ENCODE measurements at regions not wholly inside any gene's neighbourhood (a gene's known extent, or its start where the extent isn't known, plus 50 kb on each side); places are given as distances from the start of the nearest gene placed in this dataset.

DNA sequence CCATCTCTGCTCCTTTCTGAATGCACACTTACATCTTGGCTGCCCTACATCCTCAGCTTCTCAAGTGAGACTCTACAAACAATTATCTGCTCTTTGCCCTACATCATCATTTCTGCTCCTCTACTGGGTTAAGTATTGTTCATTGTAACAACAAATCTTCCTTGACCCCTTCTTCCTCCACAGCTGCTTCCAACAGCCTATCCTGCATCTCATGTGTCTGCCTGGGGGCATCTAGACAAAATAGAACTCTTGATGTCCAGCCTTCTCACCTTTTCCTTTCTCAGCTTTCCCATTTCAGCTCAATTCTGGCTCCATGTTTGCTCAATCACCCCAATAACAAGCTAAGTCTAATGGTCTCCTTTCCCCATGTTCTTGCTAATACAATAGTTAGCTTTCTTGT is 509.8 kb downstream of the DIRAS2 start:
- no peak overlapping the region for H3K18ac ChIP-seq (ENCODE audit: low read length)
- no peak overlapping the region for H3K23ac ChIP-seq (ENCODE audit: low read depth, low read length, poor library complexity)
- no peak overlapping the region for H2BK15ac ChIP-seq (ENCODE audit: low read length)
- H3K4me2 ChIP-seq (ENCODE audit: insufficient read depth, low read length, poor library complexity, severe bottlenecking), result no peak overlapping the region
- H4K8ac ChIP-seq (ENCODE audit: low read depth, low read length), result no peak overlapping the region
- no peak overlapping the region for H2AFZ ChIP-seq (ENCODE audit: low read length)
- peaks cover 0 to 2% (median 0%) of the 10 kb centered on the region in 3 experiments for H3K27me3 ChIP-seq (ENCODE audit: control insufficient read depth in 3 of 3, insufficient read depth in 3 of 3, low read depth in 1 of 3, low read length in 3 of 3)
- H2AK5ac ChIP-seq (ENCODE audit: low read depth, low read length), result no peak overlapping the region
- no peak overlapping the region for H3K27ac ChIP-seq (replicated peaks; ENCODE audit: low read length)
- no peak for DNase-seq (ENCODE audit: low spot score)
- H3K14ac ChIP-seq (ENCODE audit: low read length), result no peak overlapping the region
- no peaks in the 10 kb centered on the region for H3K79me1 ChIP-seq (ENCODE audit: low read depth, low read length)
- no peaks in the 10 kb centered on the region for H3K4me1 ChIP-seq (ENCODE audit: control insufficient read depth in 2 of 2, insufficient read depth in 1 of 2, low read depth in 1 of 2, low read length in 2 of 2)
- H2BK120ac ChIP-seq (ENCODE audit: low read depth, low read length), result no peak overlapping the region
- no peak overlapping the region for H3K4ac ChIP-seq (ENCODE audit: low read length)
- no peak overlapping the region for H2BK5ac ChIP-seq (ENCODE audit: low read length)
- H2BK12ac ChIP-seq (ENCODE audit: low read length), result no peak overlapping the region
- no peaks in the 10 kb centered on the region for H3K9me3 ChIP-seq (replicated peaks in 1 of 2; ENCODE audit: control insufficient read depth in 2 of 2, insufficient read depth in 1 of 2, low read depth in 1 of 2, low read length in 2 of 2)
- H3K4me3 ChIP-seq (ENCODE audit: low read length in 2 of 2), result no peak overlapping the region
- H3K36me3 ChIP-seq (replicated peaks in 1 of 2; ENCODE audit: control insufficient read depth in 2 of 2, insufficient read depth in 2 of 2, low read length in 2 of 2), result no peaks in the 10 kb centered on the region
- H4K91ac ChIP-seq (ENCODE audit: low read depth, low read length, poor library complexity), result no peak overlapping the region
- H3K9ac ChIP-seq (ENCODE audit: low read depth, low read length, poor library complexity), result no peak overlapping the region

DNA sequence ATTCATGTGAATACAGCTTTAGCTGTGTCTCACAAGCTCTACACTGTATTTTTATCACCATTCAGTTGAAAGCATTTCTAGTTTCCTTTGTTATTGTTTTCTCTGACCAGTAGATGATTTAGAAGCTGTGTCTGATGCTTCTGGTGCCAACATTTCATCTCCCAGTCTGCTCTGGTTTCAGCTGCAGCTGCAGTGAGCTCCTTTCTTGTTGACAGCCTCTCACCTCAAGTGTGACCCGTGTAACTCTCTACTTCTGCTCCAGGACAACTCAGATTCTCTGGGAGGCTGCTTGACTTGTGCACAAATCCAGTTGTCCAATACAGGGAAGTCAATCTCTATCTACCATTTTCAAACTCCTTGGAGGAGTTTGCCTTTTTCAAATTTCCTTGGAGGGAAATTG is 504.8 kb downstream of the DIRAS2 start:
- no peak for DNase-seq (ENCODE audit: low spot score)
- WGBS, 2 donors (ENCODE audit: extremely low coverage in 2 of 2, insufficient read length in 2 of 2, insufficient replicate concordance in 1 of 2), result no CpG with 5 or more reads among the region's 1 CpG
- H2AFZ ChIP-seq (ENCODE audit: low read length), result no peak overlapping the region
- H3K4me2 ChIP-seq (ENCODE audit: insufficient read depth, low read length, poor library complexity, severe bottlenecking), result no peak overlapping the region
- no peak overlapping the region for H3K18ac ChIP-seq (ENCODE audit: low read length)
- H2BK15ac ChIP-seq (ENCODE audit: low read length), result no peak overlapping the region
- H3K9me3 ChIP-seq (replicated peaks in 1 of 2; ENCODE audit: control insufficient read depth in 2 of 2, insufficient read depth in 1 of 2, low read depth in 1 of 2, low read length in 2 of 2), result no peaks in the 10 kb centered on the region
- H4K8ac ChIP-seq (ENCODE audit: low read depth, low read length), result no peak overlapping the region
- H3K14ac ChIP-seq (ENCODE audit: low read length), result no peak overlapping the region
- H3K9ac ChIP-seq (ENCODE audit: low read depth, low read length, poor library complexity), result no peak overlapping the region
- H3K4me1 ChIP-seq (ENCODE audit: control insufficient read depth in 2 of 2, insufficient read depth in 1 of 2, low read depth in 1 of 2, low read length in 2 of 2), result no peaks in the 10 kb centered on the region
- H3K4me3 ChIP-seq (ENCODE audit: low read length in 2 of 2), result no peak overlapping the region
- no peaks in the 10 kb centered on the region for H3K36me3 ChIP-seq (replicated peaks in 1 of 2; ENCODE audit: control insufficient read depth in 2 of 2, insufficient read depth in 2 of 2, low read length in 2 of 2)
- H3K79me1 ChIP-seq (ENCODE audit: low read depth, low read length), result no peaks in the 10 kb centered on the region
- H2AK5ac ChIP-seq (ENCODE audit: low read depth, low read length), result no peak overlapping the region
- H3K27ac ChIP-seq (replicated peaks; ENCODE audit: low read length), result no peak overlapping the region
- no peak overlapping the region for H2BK120ac ChIP-seq (ENCODE audit: low read depth, low read length)
- no peak overlapping the region for H2BK12ac ChIP-seq (ENCODE audit: low read length)
- no peak overlapping the region for H3K23ac ChIP-seq (ENCODE audit: low read depth, low read length, poor library complexity)
- no peak overlapping the region for H4K91ac ChIP-seq (ENCODE audit: low read depth, low read length, poor library complexity)
- H2BK5ac ChIP-seq (ENCODE audit: low read length), result no peak overlapping the region
- no peak overlapping the region for H3K4ac ChIP-seq (ENCODE audit: low read length)
- H3K27me3 ChIP-seq (ENCODE audit: control insufficient read depth in 3 of 3, insufficient read depth in 3 of 3, low read depth in 1 of 3, low read length in 3 of 3), result no peaks in the 10 kb centered on the region

DNA sequence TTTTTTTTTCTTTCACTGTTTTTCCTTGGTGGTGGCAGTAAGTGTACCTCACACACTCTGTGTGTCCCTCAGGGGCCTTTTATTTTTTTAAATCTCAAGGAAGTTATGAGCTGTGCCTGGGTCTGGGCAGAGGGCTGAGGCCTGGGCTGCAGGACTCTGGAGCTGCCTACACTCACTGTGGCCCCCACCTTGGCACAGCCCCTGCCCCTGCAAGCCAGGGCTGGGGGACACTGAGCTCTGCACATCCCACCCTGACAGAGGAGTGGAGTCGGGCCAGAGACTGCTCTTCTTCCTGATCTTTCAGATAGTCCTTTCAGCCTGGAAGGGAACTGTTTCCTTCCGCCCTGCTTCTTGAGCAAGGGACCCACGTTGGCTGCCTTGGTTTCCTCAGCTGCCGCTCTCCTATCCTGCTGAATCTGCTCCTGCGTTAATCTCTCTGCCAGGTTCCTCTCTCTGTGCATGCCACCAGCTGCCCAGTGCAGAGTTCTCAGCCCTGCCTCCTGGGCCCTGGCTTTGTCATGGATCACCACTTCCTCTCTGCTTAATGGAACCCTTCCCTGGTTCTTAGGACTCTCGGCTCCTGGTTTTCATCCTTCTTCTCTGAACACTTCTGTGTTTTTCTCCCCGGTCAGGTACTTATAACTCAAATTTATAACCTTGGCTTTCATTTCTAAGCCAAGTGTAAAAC is 502.3 kb downstream of the DIRAS2 start:
- no peaks in the 10 kb centered on the region for H3K27me3 ChIP-seq (ENCODE audit: control insufficient read depth in 3 of 3, insufficient read depth in 3 of 3, low read depth in 1 of 3, low read length in 3 of 3)
- H3K4me2 ChIP-seq (ENCODE audit: insufficient read depth, low read length, poor library complexity, severe bottlenecking), result no peak overlapping the region
- H2BK120ac ChIP-seq (ENCODE audit: low read depth, low read length), result no peak overlapping the region
- no peak overlapping the region for H2BK12ac ChIP-seq (ENCODE audit: low read length)
- no peaks in the 10 kb centered on the region for H3K36me3 ChIP-seq (replicated peaks in 1 of 2; ENCODE audit: control insufficient read depth in 2 of 2, insufficient read depth in 2 of 2, low read length in 2 of 2)
- no peak overlapping the region for H3K4ac ChIP-seq (ENCODE audit: low read length)
- H4K8ac ChIP-seq (ENCODE audit: low read depth, low read length), result no peak overlapping the region
- no peak overlapping the region for H3K14ac ChIP-seq (ENCODE audit: low read length)
- no CpG with 5 or more reads among the region's 7 CpGs for WGBS, 2 donors (ENCODE audit: extremely low coverage in 2 of 2, insufficient read length in 2 of 2, insufficient replicate concordance in 1 of 2)
- H2BK5ac ChIP-seq (ENCODE audit: low read length), result peak overlapping the region; percentile 24
- H3K18ac ChIP-seq (ENCODE audit: low read length), result no peak overlapping the region
- peak overlapping the region; percentile 56 for H2AK5ac ChIP-seq (ENCODE audit: low read depth, low read length)
- no peak overlapping the region for H3K9ac ChIP-seq (ENCODE audit: low read depth, low read length, poor library complexity)
- H4K91ac ChIP-seq (ENCODE audit: low read depth, low read length, poor library complexity), result no peak overlapping the region
- no peaks in the 10 kb centered on the region for H3K9me3 ChIP-seq (replicated peaks in 1 of 2; ENCODE audit: control insufficient read depth in 2 of 2, insufficient read depth in 1 of 2, low read depth in 1 of 2, low read length in 2 of 2)
- H3K4me1 ChIP-seq (ENCODE audit: control insufficient read depth in 2 of 2, insufficient read depth in 1 of 2, low read depth in 1 of 2, low read length in 2 of 2), result no peaks in the 10 kb centered on the region
- H3K23ac ChIP-seq (ENCODE audit: low read depth, low read length, poor library complexity), result no peak overlapping the region
- no peak for DNase-seq (ENCODE audit: low spot score)
- no peak overlapping the region for H3K4me3 ChIP-seq (ENCODE audit: low read length in 2 of 2)
- peak overlapping the region; percentile 37 for H2BK15ac ChIP-seq (ENCODE audit: low read length)
- no peaks in the 10 kb centered on the region for H3K79me1 ChIP-seq (ENCODE audit: low read depth, low read length)
- no peak overlapping the region for H3K27ac ChIP-seq (replicated peaks; ENCODE audit: low read length)
- H2AFZ ChIP-seq (ENCODE audit: low read length), result no peak overlapping the region

DNA sequence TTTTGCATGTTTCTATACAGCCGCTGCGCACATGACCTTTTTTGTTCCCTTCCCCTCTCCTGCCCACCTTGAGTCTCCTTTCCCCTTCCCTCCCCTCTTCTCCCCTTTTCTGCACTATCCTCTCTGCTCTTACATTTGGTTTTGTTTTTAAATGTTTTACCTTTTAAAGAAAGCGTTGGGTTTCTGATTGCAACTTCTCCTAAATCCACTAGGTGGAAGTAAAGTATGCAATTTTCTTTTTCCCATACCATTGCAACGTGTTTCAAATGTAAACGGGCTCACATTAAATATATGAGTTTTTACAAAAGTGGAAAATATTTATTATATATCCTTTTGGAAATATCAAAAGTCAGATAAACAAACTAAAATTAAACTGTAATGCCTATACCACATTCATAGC is 500.9 kb downstream of the DIRAS2 start:
- Histone ChIP-seq H3K27me3 (ENCODE audit: control insufficient read depth in 3 of 3, insufficient read depth in 3 of 3, low read depth in 1 of 3, low read length in 3 of 3) (no peaks in the 10 kb centered on the region), H3K9ac (ENCODE audit: low read depth, low read length, poor library complexity) (no peak overlapping the region), H4K91ac (ENCODE audit: low read depth, low read length, poor library complexity) (no peak overlapping the region), H2BK5ac (ENCODE audit: low read length) (no peak overlapping the region), H3K36me3 (replicated peaks in 1 of 2; ENCODE audit: control insufficient read depth in 2 of 2, insufficient read depth in 2 of 2, low read length in 2 of 2) (no peaks in the 10 kb centered on the region), H2BK12ac (ENCODE audit: low read length) (no peak overlapping the region), H3K4ac (ENCODE audit: low read length) (no peak overlapping the region), H3K23ac (ENCODE audit: low read depth, low read length, poor library complexity) (no peak overlapping the region), H3K4me3 (ENCODE audit: low read length in 2 of 2) (no peak overlapping the region), H3K9me3 (replicated peaks in 1 of 2; ENCODE audit: control insufficient read depth in 2 of 2, insufficient read depth in 1 of 2, low read depth in 1 of 2, low read length in 2 of 2) (no peaks in the 10 kb centered on the region), H3K27ac (replicated peaks; ENCODE audit: low read length) (no peak overlapping the region), H3K14ac (ENCODE audit: low read length) (no peak overlapping the region), H2BK15ac (ENCODE audit: low read length) (no peak overlapping the region), H3K4me1 (ENCODE audit: control insufficient read depth in 2 of 2, insufficient read depth in 1 of 2, low read depth in 1 of 2, low read length in 2 of 2) (no peaks in the 10 kb centered on the region), H2AK5ac (ENCODE audit: low read depth, low read length) (no peak overlapping the region), H4K8ac (ENCODE audit: low read depth, low read length) (no peak overlapping the region), H2AFZ (ENCODE audit: low read length) (no peak overlapping the region), H3K4me2 (ENCODE audit: insufficient read depth, low read length, poor library complexity, severe bottlenecking) (no peak overlapping the region), H2BK120ac (ENCODE audit: low read depth, low read length) (no peak overlapping the region), H3K79me1 (ENCODE audit: low read depth, low read length) (no peaks in the 10 kb centered on the region), H3K18ac (ENCODE audit: low read length) (no peak overlapping the region)
- WGBS, 2 donors (ENCODE audit: extremely low coverage in 2 of 2, insufficient read length in 2 of 2, insufficient replicate concordance in 1 of 2), result no CpG with 5 or more reads among the region's 5 CpGs
- DNase-seq (ENCODE audit: low spot score), result no peak

Data from neuronal stem cell (in vitro differentiated cells).